Esophagus (tissue), 2 donors: ENCODE measurements at regions not wholly inside any gene's neighbourhood (a gene's known extent, or its start where the extent isn't known, plus 50 kb on each side); places are given as distances from the start of the nearest gene placed in this dataset.

Experiments
- H3K27ac ChIP-seq, 2 donors: one replicate each; pipeline ENCODE4 v1.5.1; 2013; ENCODE audit warnings: low read depth in 2 of 2, mild to moderate bottlenecking in 2 of 2, inconsistent platforms in 1 of 2, low read length in 1 of 2, moderate library complexity in 1 of 2
- H3K27me3 ChIP-seq, 2 donors: one replicate each; pipeline ENCODE4 v1.6.1; 2013; ENCODE audit warnings: low read length in 2 of 2, control low read depth in 1 of 2, mild to moderate bottlenecking in 1 of 2; ENCODE audit not compliant: insufficient read depth in 2 of 2, control insufficient read depth in 1 of 2
- H3K36me3 ChIP-seq, 2 donors: one replicate each; pipeline ENCODE4 v1.6.1; 2013; ENCODE audit warnings: low read length in 1 of 2; ENCODE audit not compliant: control insufficient read depth in 2 of 2, insufficient read depth in 2 of 2
- H3K4me1 ChIP-seq, 2 donors: one replicate each; pipeline ENCODE4 v1.6.1; 2013; ENCODE audit warnings: low read length in 1 of 2; ENCODE audit not compliant: control insufficient read depth in 2 of 2, insufficient read depth in 2 of 2
- H3K4me3 ChIP-seq, 2 donors: one replicate each; pipeline ENCODE4 v1.5.1; 2013; ENCODE audit warnings: low read length in 2 of 2, mild to moderate bottlenecking in 2 of 2, low read depth in 1 of 2, moderate library complexity in 1 of 2
- H3K9me3 ChIP-seq, 2 donors: one replicate each; pipeline ENCODE4 v1.6.1; 2013; ENCODE audit warnings: mild to moderate bottlenecking in 2 of 2, low read depth in 1 of 2, low read length in 1 of 2, moderate library complexity in 1 of 2; ENCODE audit not compliant: control insufficient read depth in 2 of 2, insufficient read depth in 1 of 2
- WGBS, 2 donors: extraction: QIAGEN DNeasy Blood & Tissue Kit; methylation state at CpG; one replicate each; pipeline ENCODE4 v1.1.7; 2013; 5-methylcytosine and 5-hydroxymethylcytosine counted together
- donor health status: healthy with polysubstance abuse.
- donor health status: Bipolar disorder and iron deficiency.

DNA sequence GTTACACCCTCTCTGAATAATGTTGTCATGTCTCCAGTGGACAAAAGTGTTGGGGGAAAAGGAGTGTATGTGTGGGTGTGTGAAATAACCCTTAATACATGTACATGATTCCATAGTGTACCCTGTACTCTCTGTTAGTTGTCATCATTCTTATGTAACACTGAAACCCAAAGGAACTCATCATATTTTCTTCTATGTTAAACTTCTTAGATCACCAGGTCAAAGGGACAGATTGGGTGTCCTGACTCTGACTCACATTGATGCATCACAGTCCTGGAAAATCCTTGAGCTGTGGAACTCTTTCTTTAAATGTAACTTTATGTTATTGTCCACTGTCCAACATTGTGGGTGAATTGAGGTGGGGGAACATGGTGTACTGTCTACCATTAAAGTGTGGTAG lies 350.5 kb downstream of the DHX35 start:
- H3K27ac ChIP-seq, result no peak overlapping the region
- H3K27me3 ChIP-seq, result no peaks in the 10 kb centered on the region

DNA sequence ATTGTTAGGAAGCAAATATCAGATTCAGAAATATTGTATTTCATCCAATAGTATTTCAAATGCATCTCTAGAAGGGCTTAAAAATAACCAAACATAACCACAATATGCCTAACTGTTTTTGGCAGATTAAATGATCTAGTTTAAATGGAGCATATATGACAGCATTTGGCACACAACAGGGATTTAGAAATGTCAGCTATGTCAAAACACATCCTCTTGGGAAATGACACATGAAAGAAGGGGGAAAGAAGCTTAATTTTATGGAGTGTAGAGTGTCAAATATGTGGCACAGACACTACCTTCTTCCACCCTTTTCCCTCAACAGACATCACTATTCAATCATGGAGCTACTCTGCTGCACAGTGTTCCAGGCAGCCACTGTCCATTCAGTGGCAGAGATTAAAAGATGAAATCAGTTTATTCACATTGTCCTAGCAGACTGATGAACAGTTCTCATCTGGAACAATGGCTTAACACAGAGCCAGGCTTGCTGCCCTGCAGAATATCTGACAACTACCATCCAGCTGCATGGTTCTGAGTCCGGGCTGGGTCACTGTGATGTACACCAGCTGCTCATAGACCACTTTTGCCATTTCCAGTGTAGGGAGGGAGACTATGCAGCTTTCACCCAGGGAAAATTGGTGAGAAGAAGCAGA lies 349.8 kb downstream of the DHX35 start:
- Histone ChIP-seq H3K9me3 (no peaks in the 10 kb centered on the region), H3K36me3 (no peaks in the 10 kb centered on the region), H3K27me3 (no peaks in the 10 kb centered on the region), H3K27ac (no peak overlapping the region), H3K4me3 (no peak overlapping the region), H3K4me1 (no peaks in the 10 kb centered on the region)
- WGBS, 2 donors, result 67 to 71% methylated on average over 1 of the region's 1 CpG

More for the DNA sequence above, 350.5 kb downstream of the DHX35 start:
- Histone ChIP-seq H3K4me1 (no peaks in the 10 kb centered on the region), H3K36me3 (no peaks in the 10 kb centered on the region), H3K4me3 (no peak overlapping the region), H3K9me3 (no peaks in the 10 kb centered on the region)

- H3K4me3 ChIP-seq, result no peak overlapping the region
- no peak overlapping the region for H3K27ac ChIP-seq
- H3K27me3 ChIP-seq, result no peaks in the 10 kb centered on the region
- no peaks in the 10 kb centered on the region for H3K4me1 ChIP-seq
- no peaks in the 10 kb centered on the region for H3K9me3 ChIP-seq
- H3K36me3 ChIP-seq, result no peaks in the 10 kb centered on the region
- 64 to 70% methylated on average over 9 of the region's 9 CpGs for WGBS, 2 donors
Measured at GRCh38 chr20:39310363-39310995, 348.3 kb downstream of the DHX35 start.

DNA sequence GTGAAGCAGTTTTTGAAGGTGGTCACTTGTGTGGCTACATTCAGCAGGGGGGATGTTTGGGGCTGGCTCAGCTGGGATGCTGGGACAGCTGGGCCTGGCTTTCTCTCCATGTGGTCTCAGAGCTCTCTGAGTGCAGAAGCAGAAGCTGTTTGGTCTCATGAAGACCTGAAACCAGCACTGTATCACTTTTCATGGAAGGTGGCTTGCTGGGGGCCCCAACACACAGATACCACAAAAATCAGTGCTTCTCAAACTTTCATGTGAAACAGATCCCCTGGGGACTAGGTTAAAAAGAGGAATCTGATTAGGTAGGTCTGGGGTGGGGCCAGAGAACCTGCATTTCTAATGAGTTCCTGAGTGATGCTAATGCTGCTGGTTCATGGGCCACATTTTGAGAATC lies 347.3 kb downstream of the DHX35 start:
- Histone ChIP-seq H3K4me3 (no peak overlapping the region), H3K9me3 (no peaks in the 10 kb centered on the region), H3K36me3 (no peaks in the 10 kb centered on the region), H3K27ac (no peak overlapping the region), H3K27me3 (no peaks in the 10 kb centered on the region), H3K4me1 (no peaks in the 10 kb centered on the region)

- H3K4me3 ChIP-seq, result no peak overlapping the region
- WGBS, 2 donors, result 79 to 92% methylated on average over 4 of the region's 4 CpGs
- no peaks in the 10 kb centered on the region for H3K4me1 ChIP-seq
- no peak overlapping the region for H3K27ac ChIP-seq
- H3K27me3 ChIP-seq, result no peaks in the 10 kb centered on the region
- H3K36me3 ChIP-seq, result no peaks in the 10 kb centered on the region
- H3K9me3 ChIP-seq, result no peaks in the 10 kb centered on the region
Measured at GRCh38 chr20:39302312-39302711, 340.2 kb downstream of the DHX35 start.

GRCh38 chr20:39299783-39300182 lies 337.6 kb downstream of the DHX35 start:
- no peak overlapping the region for H3K4me3 ChIP-seq
- no peaks in the 10 kb centered on the region for H3K36me3 ChIP-seq
- H3K4me1 ChIP-seq, result no peaks in the 10 kb centered on the region
- WGBS, 2 donors, result 83 to 88% methylated on average over 2 of the region's 2 CpGs
- peaks cover 0 to 1% of the 10 kb centered on the region in 2 donors for H3K9me3 ChIP-seq
- H3K27me3 ChIP-seq, result no peaks in the 10 kb centered on the region
- H3K27ac ChIP-seq, result no peak overlapping the region

DNA sequence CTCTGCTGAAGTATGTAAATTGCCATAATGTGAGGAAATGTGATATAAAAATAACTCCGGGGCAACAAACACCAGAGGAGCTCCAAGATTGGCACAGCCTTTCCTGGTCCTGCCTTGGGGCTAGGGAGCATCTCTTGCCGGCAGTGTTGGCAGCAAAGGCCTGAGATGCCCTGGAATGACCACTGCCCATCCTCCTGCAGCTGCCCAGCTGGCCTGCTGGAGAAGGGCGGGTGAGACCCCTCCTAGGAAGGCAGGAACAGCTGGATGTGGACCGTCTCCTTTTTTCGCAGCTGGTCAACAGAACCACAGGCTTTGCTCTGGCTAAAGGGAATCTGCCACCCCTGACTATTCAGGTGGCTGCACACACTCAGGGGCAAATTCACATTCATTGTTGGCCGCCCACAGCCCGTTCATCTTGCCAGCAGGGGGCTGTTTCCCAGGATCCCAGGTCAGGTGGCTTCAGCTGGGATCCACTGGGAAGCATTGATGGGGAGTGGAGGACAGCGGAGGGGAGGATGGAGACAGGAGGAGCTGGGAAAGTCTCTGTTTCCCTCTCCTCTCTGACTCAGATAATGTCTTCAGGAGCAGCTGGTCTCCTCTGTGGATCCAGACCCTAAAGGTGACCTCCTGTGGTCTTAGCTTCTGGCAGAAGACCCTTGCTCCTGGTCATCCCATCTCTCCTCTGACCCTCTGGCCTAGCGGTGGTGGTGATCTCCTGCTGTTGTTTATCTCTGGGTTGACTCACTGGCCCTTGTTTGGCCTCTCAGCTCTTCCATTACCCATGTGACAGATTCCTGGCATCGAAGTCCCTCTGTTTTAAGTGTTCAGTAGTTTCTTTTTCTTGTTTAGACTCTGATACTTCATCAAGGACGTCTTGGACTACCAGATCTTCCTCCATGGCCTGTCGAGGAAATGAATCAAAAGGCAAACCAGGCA lies 336.7 kb downstream of the DHX35 start:
- Histone ChIP-seq H3K27me3 (no peaks in the 10 kb centered on the region), H3K4me1 (no peaks in the 10 kb centered on the region), H3K27ac (no peak overlapping the region), H3K4me3 (no peak overlapping the region), H3K36me3 (no peaks in the 10 kb centered on the region), H3K9me3 (peaks cover 0 to 1% of the 10 kb centered on the region in 2 donors)
- 57 to 60% methylated on average over 12 of the region's 12 CpGs for WGBS, 2 donors

DNA sequence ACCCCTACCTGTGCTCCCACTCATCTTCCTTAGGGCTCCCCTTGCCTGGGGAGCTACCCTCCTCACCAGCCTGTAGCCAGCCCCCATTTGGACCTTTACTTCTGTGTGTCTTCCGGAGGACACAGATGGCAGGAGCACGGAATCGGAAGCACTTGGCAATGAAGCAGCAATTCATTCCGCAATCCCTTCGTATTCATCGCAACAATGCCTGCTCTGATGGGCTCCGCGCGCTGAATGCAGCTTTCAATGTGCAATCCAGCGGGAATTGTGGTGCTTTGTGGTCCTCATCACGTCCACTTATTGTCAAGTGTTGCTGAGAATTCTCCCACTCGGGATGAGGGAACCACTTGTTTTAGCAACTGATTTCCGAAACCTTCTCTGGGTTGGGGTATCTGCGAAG lies 336.0 kb downstream of the DHX35 start:
- Histone ChIP-seq H3K4me3 (no peak overlapping the region), H3K27ac (no peak overlapping the region), H3K9me3 (peaks cover 0 to 1% of the 10 kb centered on the region in 2 donors), H3K4me1 (no peaks in the 10 kb centered on the region), H3K27me3 (no peaks in the 10 kb centered on the region), H3K36me3 (no peaks in the 10 kb centered on the region)
- WGBS, 2 donors, result 87 to 88% methylated on average over 14 of the region's 14 CpGs

- no peak overlapping the region for H3K27ac ChIP-seq
- H3K4me3 ChIP-seq, result no peak overlapping the region
- 54 to 79% methylated on average over 4 of the region's 4 CpGs for WGBS, 2 donors
- H3K4me1 ChIP-seq, result no peaks in the 10 kb centered on the region
- no peaks in the 10 kb centered on the region for H3K36me3 ChIP-seq
- H3K27me3 ChIP-seq, result no peaks in the 10 kb centered on the region
- peaks cover 0 to 1% of the 10 kb centered on the region in 2 donors for H3K9me3 ChIP-seq
Measured at GRCh38 chr20:39295301-39295700, 333.2 kb downstream of the DHX35 start.
